DMS114 treated with DMSO at 0.1 percent for 48 hours (cell line): ENCODE measurements at regions not wholly inside any gene's neighbourhood (a gene's known extent, or its start where the extent isn't known, plus 50 kb on each side); places are given as distances from the start of the nearest gene placed in this dataset.

Experiments
- DNase-seq: peaks from one replicate; lab custom pipeline; 2025; ENCODE audit not compliant: unreplicated experiment; lab: John Stamatoyannopoulos, UW

DNA sequence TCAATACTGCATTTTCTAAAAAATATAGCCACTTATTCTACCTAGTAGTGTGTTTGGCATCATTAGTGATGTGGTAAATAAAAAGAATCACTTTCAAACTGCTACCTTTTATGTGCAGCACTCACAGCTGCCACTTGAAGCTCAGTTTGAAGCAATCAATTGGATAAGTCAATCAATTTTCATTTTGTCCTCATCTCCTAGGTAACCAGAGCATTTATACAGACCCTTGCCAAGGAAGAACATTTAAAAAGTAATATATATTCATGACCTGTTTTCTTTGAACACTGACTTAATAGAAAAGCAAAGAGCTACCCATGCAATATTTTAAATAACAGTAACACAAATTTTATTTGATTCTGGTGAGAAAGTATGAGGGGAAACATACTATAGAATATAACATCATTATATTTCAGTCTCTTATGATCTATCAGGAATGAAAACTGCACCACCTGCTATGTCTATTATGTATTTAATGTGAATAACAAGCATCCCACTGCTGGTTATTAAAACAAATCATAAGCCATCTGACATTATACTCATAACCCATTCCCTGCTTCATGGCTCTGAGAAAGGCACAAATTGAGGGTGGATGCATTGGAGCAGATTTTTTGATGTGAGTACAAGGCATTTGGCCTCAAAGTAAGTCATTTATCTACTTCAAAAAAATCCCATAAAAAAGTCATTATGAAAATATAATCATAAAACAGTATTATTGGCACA, 168.4 kb upstream of the C21orf91 start:
- no peak for DNase-seq

DNA sequence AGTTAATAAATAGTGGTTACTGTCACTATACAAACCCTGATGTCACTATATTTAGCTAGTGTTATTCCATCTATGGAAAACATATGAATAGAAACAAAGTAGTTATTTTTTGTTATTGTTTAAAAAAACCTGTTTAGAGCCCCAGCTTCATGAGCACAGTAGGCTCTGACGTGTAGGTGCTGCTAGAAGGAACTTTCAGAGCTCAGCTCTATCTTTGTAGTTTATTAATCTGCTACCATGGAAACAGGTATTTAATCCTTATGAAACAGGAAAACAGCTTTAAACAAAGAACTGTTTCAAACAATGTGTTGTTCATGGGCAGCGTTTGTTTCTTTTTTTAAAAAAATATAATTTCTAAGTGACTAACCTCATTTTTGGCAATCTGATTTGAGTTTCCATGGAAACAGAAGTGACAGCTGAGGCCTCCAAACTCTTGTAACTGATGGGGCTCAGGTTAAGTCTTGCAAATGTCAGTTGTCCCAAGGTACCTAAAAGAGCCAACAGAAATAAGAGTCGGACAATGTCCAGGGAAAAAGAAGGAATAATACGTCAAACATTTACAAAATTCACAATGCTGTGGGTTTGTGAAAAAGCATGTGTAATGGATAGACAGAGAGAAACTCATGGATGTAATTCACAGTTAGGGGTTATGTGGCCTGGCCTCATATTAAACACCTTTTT, 162.0 kb upstream of the C21orf91 start:
- no peak for DNase-seq

DNA sequence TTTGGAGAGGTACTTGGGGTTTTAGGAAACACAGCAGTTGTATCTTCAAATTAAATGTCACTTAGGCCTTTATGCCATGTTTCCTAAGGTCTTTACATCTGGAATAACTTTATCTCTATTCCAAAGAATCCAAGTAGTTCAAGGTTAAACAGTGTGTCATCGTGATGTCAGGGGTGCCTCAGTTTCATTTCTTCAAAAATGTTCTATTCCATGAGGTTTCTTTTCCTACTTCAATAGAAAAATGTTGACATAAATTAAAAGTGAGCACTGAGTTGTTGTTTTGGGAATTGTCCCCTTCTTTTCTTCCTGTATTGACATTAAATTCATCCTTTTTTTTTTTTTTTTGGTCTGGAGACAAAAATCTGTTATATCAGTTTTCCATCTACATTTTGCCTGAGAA, 160.6 kb upstream of the C21orf91 start:
- DNase-seq: no peak

DNA sequence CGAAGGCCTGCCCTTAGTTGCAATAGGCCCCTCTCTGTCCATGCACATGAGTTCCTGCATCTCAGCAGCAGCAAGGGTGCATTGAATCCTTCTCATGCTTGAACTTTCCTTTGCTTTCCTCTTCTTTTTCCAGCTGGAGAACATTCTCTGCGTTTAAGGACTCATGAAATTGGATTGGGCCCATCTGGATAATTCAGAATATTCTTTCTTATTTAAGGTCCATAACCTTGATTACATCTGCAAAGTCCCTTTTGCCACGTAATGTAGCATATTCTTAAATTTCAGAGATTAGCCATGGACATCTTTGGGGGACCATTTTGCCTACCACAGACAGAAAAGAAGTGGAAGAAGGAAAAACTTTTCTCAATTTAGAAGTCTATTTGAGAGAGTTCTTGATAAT, 159.7 kb upstream of the C21orf91 start:
- DNase-seq: no peak

DNA sequence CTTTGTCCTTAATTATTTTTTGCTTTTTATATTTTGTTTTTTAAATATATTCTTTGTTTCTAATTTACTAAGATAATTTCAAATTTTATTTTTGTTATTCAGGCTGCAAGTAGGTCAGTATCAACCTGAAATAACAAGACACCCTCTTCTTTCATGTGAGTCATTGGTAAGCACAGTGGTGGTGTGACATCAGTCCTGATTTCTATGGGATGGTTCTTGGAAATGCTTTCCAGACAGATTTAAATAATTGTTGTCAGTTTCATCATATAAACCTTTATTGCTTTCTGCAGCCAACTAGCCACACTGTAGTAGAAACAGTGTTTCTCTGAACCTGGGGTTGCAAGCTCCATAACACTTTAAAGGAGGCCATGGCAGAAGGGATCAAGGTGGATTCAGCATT, 157.5 kb upstream of the C21orf91 start:
- no peak for DNase-seq

DNA sequence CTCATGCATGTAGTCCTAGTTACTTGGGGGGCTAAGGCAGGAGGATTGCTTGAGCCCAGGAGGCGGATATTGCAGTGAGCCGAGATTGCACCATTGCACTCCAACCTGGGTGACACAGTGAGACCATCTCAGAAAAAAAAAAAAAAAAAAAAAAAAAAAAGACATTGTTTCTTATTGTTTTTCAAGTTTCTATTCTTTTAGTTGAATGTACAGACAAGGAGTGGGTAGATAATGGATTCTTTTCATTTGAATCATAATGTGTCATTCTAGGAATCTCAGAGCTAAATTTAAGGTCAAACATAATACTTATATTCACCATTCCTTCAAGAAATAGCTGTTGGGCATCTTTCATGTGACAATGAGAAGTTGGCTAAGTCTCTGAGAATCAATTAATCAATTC, 157.0 kb upstream of the C21orf91 start:
- no peak for DNase-seq

DNA sequence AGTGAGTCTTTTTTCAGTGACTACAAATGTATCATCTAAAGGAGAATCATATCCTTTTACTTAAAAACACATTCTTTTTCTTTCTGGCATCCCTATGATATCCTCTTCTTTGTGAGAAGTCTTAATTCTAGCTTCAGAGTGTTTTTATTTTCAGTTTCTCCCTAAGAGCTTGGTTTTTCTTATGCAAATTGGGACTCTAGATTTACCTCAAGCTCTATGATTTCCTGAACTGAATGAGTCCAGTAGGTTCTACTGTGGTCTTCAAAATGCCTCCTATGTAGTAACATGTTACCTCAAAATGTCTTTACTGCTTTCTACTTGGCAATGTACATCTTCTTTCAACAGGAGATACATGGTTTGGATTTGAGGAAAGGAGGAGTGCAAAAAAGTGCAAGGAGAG, 148.2 kb upstream of the C21orf91 start:
- DNase-seq: no peak

DNA sequence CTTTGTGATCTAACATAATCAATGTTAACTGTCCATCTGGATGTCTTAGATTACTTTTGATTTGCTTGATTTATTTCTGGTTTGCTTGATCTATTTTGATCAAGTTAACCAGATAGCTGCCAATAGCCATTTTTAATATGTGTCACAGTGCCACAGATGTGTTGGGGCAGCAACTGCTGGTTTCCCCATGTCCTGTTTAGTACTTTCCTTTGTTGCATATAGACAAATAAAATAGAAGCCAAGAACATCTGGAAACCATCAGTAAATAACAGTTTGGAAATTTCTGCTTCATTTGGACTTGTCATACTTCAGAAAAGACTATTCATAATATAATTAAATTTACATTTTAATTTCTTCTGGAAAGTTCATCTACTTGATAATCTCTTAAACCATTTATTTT, 145.6 kb upstream of the C21orf91 start:
- DNase-seq: no peak

DNA sequence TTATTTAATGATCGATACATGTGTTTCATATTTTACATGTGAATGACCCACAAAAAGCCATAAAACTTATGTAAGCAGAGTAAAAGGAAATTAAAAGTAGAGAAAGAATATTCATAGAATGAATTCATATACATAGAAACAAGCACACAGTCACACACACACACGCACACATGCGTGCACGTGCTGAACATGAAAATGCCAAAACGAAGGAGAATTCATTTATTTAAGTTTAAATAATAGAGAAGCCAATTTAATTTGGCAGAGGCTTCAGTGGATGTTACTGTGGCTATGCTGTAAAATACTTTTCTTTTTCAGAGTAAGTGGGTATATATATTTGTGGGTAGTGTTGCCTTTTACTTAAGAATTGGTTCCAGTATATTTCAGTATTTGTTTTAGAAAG, 145.0 kb upstream of the C21orf91 start:
- no peak for DNase-seq

DNA sequence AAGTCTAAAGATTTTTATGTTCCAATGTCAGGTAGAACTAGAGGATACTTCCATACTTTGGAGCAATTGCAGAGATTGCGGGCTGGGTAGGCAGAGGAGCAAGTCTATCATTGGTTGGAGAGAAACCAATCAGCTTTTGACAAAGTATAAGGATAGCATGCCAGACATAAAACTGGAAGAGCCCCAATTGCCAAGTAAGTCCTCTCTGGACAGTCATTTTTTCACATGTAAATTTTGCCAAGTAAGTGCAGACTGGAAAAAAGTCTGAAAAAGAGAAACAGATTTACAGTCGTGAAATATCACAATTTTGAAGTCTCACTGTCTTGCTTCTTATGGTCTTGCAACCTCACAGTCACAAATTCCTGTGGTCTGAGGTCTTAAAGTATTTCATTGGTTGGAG, 131.4 kb upstream of the C21orf91 start:
- DNase-seq: no peak

DNA sequence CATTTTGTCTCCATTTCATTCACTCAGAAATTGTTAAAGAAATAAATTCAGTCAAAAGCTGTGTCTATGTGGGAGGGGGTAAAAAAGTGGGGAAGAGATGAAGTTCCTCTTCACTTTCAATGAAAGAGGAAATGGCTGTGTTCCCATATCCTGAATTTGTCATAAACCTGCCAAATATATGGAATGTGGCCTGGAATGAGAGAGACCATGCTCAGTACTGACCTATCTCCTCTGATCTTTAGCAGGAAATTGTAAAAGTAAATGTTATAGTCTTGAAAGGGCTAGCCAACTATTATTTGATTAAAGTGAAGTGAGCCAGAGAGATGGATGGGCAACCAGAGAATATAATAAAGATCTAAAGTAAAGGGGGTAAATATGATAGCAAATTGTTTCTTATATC, 130.3 kb upstream of the C21orf91 start:
- no peak for DNase-seq

DNA sequence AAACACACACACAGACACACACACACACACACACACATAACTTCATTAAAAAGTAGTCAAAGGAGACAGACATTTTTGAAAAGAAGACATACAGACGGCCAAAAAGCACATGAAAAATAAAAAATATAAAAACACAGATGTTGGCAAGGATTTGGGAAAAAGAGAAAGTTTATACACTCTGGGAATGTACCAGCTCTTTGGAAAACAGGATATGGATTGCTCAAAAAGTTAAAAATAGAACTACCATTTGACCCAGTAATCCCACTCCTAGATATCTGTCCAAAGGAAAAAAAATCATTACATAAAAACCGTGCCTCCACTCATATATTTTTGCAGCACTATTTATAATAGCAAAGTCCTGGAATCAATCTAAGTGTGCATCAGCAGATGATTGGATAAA, 128.4 kb upstream of the C21orf91 start:
- no peak for DNase-seq

DNA sequence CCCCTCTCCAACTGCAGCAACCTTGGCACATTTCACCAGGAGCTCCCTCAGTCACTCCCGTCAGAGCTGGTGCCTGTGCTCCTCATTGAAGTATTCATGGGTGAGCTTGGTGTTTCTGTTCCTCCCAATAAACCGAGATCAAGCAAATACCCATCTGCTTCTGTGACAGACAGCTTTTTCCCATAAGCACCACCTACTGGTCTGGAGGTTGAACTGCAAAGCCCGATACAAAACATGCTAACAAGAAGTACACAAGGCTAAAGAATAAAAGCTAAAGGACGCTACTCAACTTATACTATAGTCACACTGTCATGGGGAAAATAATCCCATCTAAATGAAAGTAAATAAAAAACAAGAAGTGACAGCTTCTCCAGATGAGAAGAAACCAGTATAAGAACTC, 111.9 kb upstream of the C21orf91 start:
- DNase-seq: no peak

DNA sequence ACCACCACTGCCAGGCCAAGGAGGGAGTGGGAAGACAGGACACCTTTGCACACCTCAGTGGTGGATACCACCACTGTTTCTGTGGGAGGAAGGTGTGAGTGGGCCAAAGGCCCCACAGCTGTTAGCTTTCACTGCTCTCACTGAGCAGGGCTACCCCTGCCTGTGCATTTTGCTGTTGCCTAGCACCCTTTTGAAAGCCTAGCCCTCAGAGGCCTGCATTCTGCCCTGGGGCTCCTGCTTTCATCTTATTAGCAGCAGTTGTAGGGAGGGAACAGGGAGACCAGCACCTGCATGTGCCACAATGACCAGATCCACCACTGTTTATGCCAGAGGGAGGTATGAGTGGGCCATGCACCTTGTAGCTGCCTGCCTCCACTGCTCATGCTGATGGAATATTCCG, 110.9 kb upstream of the C21orf91 start:
- DNase-seq: no peak

DNA sequence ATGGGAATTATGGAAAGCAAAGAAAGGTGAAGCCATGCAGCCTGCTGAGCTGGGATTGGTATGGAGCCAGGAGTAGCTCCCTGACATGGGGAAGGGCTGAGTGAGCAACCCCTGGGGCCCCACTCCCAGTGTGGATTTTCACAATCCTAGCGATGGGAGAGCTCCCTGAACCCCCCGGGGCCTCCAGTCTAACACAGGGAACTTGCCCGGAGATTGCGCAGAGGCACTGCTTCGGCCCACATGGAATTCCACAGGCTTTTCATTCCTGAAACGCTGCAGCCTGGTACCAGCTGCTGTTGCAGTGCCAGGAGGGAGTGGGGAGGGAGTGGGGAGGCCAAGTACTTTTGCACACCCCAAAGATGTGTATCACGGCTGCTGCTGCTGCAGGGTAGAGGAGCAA, 110.4 kb upstream of the C21orf91 start:
- no peak for DNase-seq

DNA sequence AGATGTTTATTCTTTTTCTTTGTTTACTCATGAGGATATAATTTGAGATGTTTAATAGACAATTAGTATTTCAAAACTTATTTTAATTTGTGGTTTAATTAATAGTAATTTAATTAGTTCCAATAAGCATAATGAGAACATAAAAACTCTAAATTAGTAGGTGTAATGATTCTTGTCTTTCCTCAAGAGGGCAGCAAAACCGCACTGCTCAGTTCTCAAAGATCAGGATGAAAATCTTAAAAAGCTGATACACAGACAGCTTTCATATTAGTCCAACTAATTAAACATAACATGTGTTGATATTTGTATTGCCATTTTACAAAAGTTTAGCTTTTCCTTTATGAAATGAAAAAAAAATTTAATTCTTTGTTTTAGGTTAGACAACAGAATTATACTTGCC, 106.7 kb upstream of the C21orf91 start:
- DNase-seq: peak; percentile 0

DNA sequence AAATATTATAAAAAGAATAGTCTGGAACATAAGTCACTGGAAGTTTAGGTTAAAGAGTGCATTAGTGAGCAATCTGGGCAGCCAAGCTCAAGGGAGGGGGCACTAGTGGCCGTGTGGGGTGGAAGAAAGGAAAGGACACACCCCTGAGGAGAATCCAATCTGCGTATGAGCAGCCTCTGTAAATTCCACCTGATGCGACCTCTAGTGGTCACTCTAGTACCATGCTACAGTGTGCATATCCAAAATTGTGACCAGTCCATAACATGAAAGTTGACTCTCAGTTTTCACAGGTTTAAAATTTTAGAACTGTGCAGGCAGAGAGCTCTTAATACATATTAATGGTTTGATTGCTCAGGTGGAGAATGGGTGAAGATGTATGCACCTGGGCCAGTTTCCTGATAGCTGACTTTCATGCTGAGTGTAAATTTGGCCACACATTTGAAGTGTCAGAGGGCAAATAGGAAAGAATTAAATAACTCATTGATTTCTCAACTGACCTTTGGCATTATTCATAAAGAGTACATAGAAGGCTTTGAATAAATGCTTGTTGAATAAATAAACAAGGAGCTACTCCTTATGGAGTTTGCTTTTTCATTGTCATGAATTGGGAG, 105.9 kb upstream of the C21orf91 start:
- DNase-seq: peak; percentile 41

DNA sequence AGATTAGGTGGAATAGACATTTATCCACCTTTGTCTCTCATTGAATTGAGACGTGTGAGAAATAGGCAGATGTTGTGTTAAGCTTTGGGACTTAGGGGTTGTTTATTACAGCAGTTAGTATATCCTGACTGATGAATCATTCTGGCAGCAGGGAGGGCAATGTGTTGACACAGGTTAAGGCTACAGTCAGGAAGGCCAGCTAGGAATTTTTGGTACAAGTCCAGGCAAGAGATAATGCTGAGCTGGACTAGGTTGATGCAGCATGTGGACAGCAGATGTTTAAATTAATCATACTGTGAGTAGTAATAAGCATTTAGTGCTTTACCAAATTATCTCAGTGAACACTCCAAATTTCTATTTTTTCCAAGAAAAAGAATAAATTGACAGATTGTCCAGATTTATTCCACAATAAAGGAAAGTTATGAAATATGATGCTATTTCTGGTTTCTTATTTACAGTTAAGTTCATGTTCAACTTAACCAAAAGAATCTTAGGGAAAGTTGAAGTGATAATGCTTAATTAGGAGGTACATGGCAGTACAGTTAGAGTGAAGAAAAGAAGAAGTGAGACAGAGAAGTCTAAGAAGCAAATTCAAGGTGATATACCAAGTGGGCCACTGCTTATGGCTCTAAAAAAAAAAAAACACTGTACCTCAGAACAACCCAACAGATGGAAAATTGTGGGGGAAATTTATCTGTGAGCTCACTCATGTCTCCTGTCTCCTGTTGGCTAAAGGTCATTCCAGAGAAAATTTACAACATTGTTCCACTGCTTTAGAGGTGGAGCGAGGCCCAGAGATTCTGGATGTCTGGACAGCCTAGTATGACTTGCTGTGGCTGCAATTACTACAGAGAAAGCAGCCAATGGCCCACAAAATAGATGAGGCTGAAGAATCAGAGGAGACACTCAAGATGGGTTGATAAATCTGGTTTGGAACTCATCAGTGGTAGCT, 102.7 kb upstream of the C21orf91 start:
- DNase-seq: no peak

DNA sequence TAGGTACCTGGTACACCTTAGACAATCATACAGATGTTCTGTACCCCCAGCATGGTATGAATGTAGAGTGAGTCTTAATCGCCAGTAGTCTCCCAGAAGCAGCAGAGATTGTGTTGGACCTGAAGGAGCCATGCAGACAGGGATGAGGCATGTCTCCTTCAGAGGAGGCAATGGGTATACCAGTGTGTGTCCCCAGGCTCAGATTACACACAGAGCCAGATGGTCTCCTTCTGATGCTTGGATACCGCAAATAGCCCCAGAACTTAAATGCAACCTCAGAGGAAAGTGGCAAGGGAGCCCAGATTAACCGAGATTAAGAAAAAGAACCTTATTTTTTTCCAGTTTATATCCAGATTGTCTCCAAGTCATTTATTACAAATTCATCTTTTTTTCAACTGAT, 96.8 kb upstream of the C21orf91 start:
- no peak for DNase-seq

DNA sequence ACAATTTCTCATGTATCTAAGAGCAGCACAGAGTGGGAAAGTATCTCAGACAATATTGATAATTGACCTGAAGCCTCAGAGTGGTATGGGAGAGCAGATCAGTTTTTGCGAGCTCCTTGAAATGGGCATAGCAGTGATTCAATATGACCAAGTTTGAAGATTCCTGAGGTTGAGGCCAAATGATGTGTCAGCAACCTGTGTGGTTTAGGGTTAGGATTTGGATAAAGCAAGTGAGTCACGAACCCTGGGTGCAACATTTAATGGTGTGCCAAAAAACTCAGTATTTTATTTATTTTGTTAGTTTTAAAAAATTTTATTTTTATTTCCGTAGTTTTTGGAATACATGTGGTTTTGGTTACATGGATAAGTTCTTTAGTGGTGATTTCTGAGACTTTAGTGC, 92.5 kb upstream of the C21orf91 start:
- no peak for DNase-seq

DNA sequence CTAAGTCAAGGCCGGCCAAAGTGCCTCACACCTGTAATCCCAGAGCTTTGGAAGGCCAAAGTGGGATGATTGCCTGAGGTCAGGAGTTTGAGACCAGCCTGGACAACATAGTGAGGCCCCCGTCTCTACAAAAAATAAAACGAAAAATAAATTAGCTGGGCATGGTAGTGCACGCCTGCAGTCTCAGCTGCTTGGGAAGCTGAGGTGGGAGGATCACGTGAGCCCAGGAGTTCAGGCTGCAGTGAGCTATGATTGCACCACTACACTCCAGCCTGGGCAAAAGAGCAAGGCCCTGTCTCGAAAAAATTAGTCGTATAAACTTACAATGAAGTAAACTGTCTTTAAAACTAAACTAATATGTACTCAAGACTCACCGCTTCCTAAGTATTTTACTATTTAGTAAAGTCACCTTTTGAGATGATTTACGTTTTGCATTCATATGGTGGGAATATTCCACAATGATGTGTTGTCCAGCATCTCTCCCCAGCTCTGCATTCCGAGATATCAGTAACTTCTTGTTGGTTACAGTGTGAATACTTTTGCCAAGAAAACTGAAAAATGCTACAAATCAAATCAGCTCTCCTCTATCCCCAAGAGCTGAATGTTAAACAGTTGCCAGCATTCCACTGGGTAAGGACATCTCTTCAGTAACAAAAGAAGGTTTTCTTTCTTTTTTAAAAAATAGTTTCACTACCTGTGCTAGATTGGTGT, 84.9 kb upstream of the C21orf91 start:
- no peak for DNase-seq
